HG03025 (cell line): ENCODE measurements at regions not wholly inside any gene's neighbourhood (a gene's known extent, or its start where the extent isn't known, plus 50 kb on each side); places are given as distances from the start of the nearest gene placed in this dataset.
"Not testable (repeated sequence)": the region's sequence is repeated elsewhere in the genome, so short reads cannot be mapped to it uniquely, and the experiment has no call there.

Experiments
- ATAC-seq: cut with Tn5 transposase; IDR thresholded peaks from one replicate; pipeline ENCODE4 v1.9.1; 2021; ENCODE audit warnings: mild to moderate bottlenecking, moderate library complexity; ENCODE audit not compliant: unreplicated experiment, low FRiP score

GRCh38 chrX:75873993-75874392, 88.9 kb upstream of the MAGEE2 start:
- no peak for ATAC-seq

- no peak for ATAC-seq
These were observed 98.4 kb upstream of the MAGEE2 start for GRCh38 chrX:75883446-75883845.

GRCh38 chrX:75887833-75888232, 102.8 kb upstream of the MAGEE2 start:
- no peak for ATAC-seq

GRCh38 chrX:75892749-75893148, 107.7 kb upstream of the MAGEE2 start:
- ATAC-seq, result no peak

- ATAC-seq, result no peak
These were observed 108.2 kb upstream of the MAGEE2 start for GRCh38 chrX:75893281-75893680.

- ATAC-seq, result no peak
These were observed 126.7 kb upstream of the MAGEE2 start for GRCh38 chrX:75911716-75912115.

GRCh38 chrX:75957107-75957610, 172.1 kb upstream of the MAGEE2 start:
- no peak for ATAC-seq

GRCh38 chrX:75961321-75961720, 176.3 kb upstream of the MAGEE2 start:
- not testable (repeated sequence) for ATAC-seq

- ATAC-seq, result no peak
These were observed 178.7 kb upstream of the MAGEE2 start for GRCh38 chrX:75963774-75964173.

- no peak for ATAC-seq
These were observed 183.2 kb upstream of the MAGEE2 start for GRCh38 chrX:75968293-75968692.

- ATAC-seq, result no peak
These were observed 185.9 kb upstream of the PBDC1 start for GRCh38 chrX:75986976-75987375.

GRCh38 chrX:75989806-75990590, 182.9 kb upstream of the PBDC1 start:
- ATAC-seq, result peak; percentile 35

GRCh38 chrX:75997692-75998091, 175.2 kb upstream of the PBDC1 start:
- ATAC-seq, result no peak

- ATAC-seq, result no peak
These were observed 158.5 kb upstream of the PBDC1 start for GRCh38 chrX:76014321-76014720.

GRCh38 chrX:76026292-76026691, 146.6 kb upstream of the PBDC1 start:
- ATAC-seq, result no peak

GRCh38 chrX:76026751-76027150, 146.1 kb upstream of the PBDC1 start:
- no peak for ATAC-seq

GRCh38 chrX:76029385-76029784, 143.5 kb upstream of the PBDC1 start:
- ATAC-seq, result no peak

- no peak for ATAC-seq
These were observed 108.0 kb upstream of the PBDC1 start for GRCh38 chrX:76064825-76065224.

GRCh38 chrX:76076124-76076523, 96.7 kb upstream of the PBDC1 start:
- no peak for ATAC-seq

GRCh38 chrX:76109654-76110053, 63.2 kb upstream of the PBDC1 start:
- no peak for ATAC-seq
